ENCODE measurements at regions not wholly inside any gene's neighbourhood (a gene's known extent, or its start where the extent isn't known, plus 50 kb on each side); places are given as distances from the start of the nearest gene placed in this dataset.
"Not testable (repeated sequence)": the region's sequence is repeated elsewhere in the genome, so short reads cannot be mapped to it uniquely, and the experiment has no call there.

- H3K36me3 ChIP-seq (ENCODE audit: insufficient read depth, low read length); H3K27me3 ChIP-seq (ENCODE audit: insufficient read depth, low read length); H3K4me3 ChIP-seq (ENCODE audit: low read length); H3K4me1 ChIP-seq (ENCODE audit: insufficient read depth, low read length); H2AFZ ChIP-seq (ENCODE audit: low read depth, low read length); H3K9me3 ChIP-seq (ENCODE audit: low read length): not testable (repeated sequence)
Observed at GRCh38 chr5:37927753-37928152, 87.9 kb upstream of the GDNF start.

GRCh38 chr5:37926732-37927131 lies 86.9 kb upstream of the GDNF start:
- H2AFZ ChIP-seq (ENCODE audit: low read depth, low read length): no peak overlapping the region
- H3K36me3 ChIP-seq (ENCODE audit: insufficient read depth, low read length): no peaks in the 10 kb centered on the region
- H3K4me3 ChIP-seq (ENCODE audit: low read length): no peak overlapping the region
- no peaks in the 10 kb centered on the region for H3K4me1 ChIP-seq (ENCODE audit: insufficient read depth, low read length)
- H3K27me3 ChIP-seq (ENCODE audit: insufficient read depth, low read length): peaks cover 2% of the 10 kb centered on the region
- H3K9me3 ChIP-seq (ENCODE audit: low read length): no peaks in the 10 kb centered on the region

- Histone ChIP-seq H3K4me1 (ENCODE audit: insufficient read depth, low read length) (no peaks in the 10 kb centered on the region), H3K36me3 (ENCODE audit: insufficient read depth, low read length) (no peaks in the 10 kb centered on the region), H3K9me3 (ENCODE audit: low read length) (no peaks in the 10 kb centered on the region)
Observed at GRCh38 chr5:37921452-37921851, 81.6 kb upstream of the GDNF start.

GRCh38 chr5:37918424-37918823 lies 78.6 kb upstream of the GDNF start:
- H3K27me3 ChIP-seq (ENCODE audit: insufficient read depth, low read length): peaks cover 6% of the 10 kb centered on the region
- H2AFZ ChIP-seq (ENCODE audit: low read depth, low read length): no peak overlapping the region
- no peak overlapping the region for H3K4me3 ChIP-seq (ENCODE audit: low read length)
- H3K36me3 ChIP-seq (ENCODE audit: insufficient read depth, low read length): no peaks in the 10 kb centered on the region
- no peaks in the 10 kb centered on the region for H3K4me1 ChIP-seq (ENCODE audit: insufficient read depth, low read length)
- no peaks in the 10 kb centered on the region for H3K9me3 ChIP-seq (ENCODE audit: low read length)

More at GRCh38 chr5:37921452-37921851, 81.6 kb upstream of the GDNF start:
- H3K4me3 ChIP-seq (ENCODE audit: low read length): no peak overlapping the region
- H2AFZ ChIP-seq (ENCODE audit: low read depth, low read length): no peak overlapping the region
- H3K27me3 ChIP-seq (ENCODE audit: insufficient read depth, low read length): peaks cover 6% of the 10 kb centered on the region

GRCh38 chr5:37916525-37916924 lies 76.7 kb upstream of the GDNF start:
- no peaks in the 10 kb centered on the region for H3K4me1 ChIP-seq (ENCODE audit: insufficient read depth, low read length)
- H3K9me3 ChIP-seq (ENCODE audit: low read length): no peaks in the 10 kb centered on the region
- H3K4me3 ChIP-seq (ENCODE audit: low read length): no peak overlapping the region
- H2AFZ ChIP-seq (ENCODE audit: low read depth, low read length): no peak overlapping the region
- H3K27me3 ChIP-seq (ENCODE audit: insufficient read depth, low read length): peaks cover 6% of the 10 kb centered on the region
- H3K36me3 ChIP-seq (ENCODE audit: insufficient read depth, low read length): no peaks in the 10 kb centered on the region

- Histone ChIP-seq H3K4me3 (ENCODE audit: low read length) (no peak overlapping the region), H3K36me3 (ENCODE audit: insufficient read depth, low read length) (no peaks in the 10 kb centered on the region), H3K9me3 (ENCODE audit: low read length) (no peaks in the 10 kb centered on the region), H3K4me1 (ENCODE audit: insufficient read depth, low read length) (no peaks in the 10 kb centered on the region), H2AFZ (ENCODE audit: low read depth, low read length) (no peak overlapping the region), H3K27me3 (ENCODE audit: insufficient read depth, low read length) (peaks cover 6% of the 10 kb centered on the region)
Observed at GRCh38 chr5:37915097-37915736, 75.4 kb upstream of the GDNF start.

GRCh38 chr5:37909610-37910266 lies 69.9 kb upstream of the GDNF start:
- not testable (repeated sequence) for H3K36me3 ChIP-seq (ENCODE audit: insufficient read depth, low read length); H3K4me1 ChIP-seq (ENCODE audit: insufficient read depth, low read length); H3K4me3 ChIP-seq (ENCODE audit: low read length); H3K27me3 ChIP-seq (ENCODE audit: insufficient read depth, low read length); H3K9me3 ChIP-seq (ENCODE audit: low read length); H2AFZ ChIP-seq (ENCODE audit: low read depth, low read length)

DNA sequence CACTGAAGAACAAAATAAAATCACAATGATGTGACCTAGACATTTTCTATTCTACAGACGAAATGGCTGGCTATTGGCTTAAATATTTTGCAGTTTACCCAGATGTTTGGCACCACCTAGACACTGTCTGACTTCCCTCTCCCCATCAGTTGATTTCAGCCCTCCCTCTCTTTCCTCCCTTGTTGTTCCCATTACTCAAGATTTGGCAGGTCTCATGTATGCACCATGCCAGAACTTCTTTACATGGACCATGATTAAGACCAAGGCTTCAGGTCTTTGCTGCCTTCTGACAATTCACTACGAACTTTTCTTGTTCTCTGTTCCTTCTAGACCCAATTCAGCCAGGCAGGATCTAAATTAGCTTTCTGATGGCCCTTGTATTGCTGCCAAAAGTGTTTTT lies 66.6 kb upstream of the GDNF start:
- H3K9me3 ChIP-seq (ENCODE audit: low read length): no peaks in the 10 kb centered on the region
- no peak overlapping the region for H3K4me3 ChIP-seq (ENCODE audit: low read length)
- H3K36me3 ChIP-seq (ENCODE audit: insufficient read depth, low read length): no peaks in the 10 kb centered on the region

GRCh38 chr5:37905230-37905629 lies 65.4 kb upstream of the GDNF start:
- no peaks in the 10 kb centered on the region for H3K4me1 ChIP-seq (ENCODE audit: insufficient read depth, low read length)
- no peak overlapping the region for H3K4me3 ChIP-seq (ENCODE audit: low read length)
- H3K27me3 ChIP-seq (ENCODE audit: insufficient read depth, low read length): no peaks in the 10 kb centered on the region
- no peaks in the 10 kb centered on the region for H3K36me3 ChIP-seq (ENCODE audit: insufficient read depth, low read length)
- H2AFZ ChIP-seq (ENCODE audit: low read depth, low read length): no peak overlapping the region
- no peaks in the 10 kb centered on the region for H3K9me3 ChIP-seq (ENCODE audit: low read length)

More for the DNA sequence above, 66.6 kb upstream of the GDNF start:
- Histone ChIP-seq H3K27me3 (ENCODE audit: insufficient read depth, low read length) (no peaks in the 10 kb centered on the region), H3K4me1 (ENCODE audit: insufficient read depth, low read length) (no peaks in the 10 kb centered on the region), H2AFZ (ENCODE audit: low read depth, low read length) (no peak overlapping the region)

GRCh38 chr5:37902323-37902722 lies 62.5 kb upstream of the GDNF start:
- no peaks in the 10 kb centered on the region for H3K9me3 ChIP-seq (ENCODE audit: low read length)
- no peaks in the 10 kb centered on the region for H3K4me1 ChIP-seq (ENCODE audit: insufficient read depth, low read length)
- H2AFZ ChIP-seq (ENCODE audit: low read depth, low read length): no peak overlapping the region
- H3K36me3 ChIP-seq (ENCODE audit: insufficient read depth, low read length): no peaks in the 10 kb centered on the region
- no peak overlapping the region for H3K4me3 ChIP-seq (ENCODE audit: low read length)
- H3K27me3 ChIP-seq (ENCODE audit: insufficient read depth, low read length): no peaks in the 10 kb centered on the region

- Histone ChIP-seq H3K4me1 (ENCODE audit: insufficient read depth, low read length) (no peaks in the 10 kb centered on the region), H3K27me3 (ENCODE audit: insufficient read depth, low read length) (no peaks in the 10 kb centered on the region), H3K36me3 (ENCODE audit: insufficient read depth, low read length) (no peaks in the 10 kb centered on the region), H3K9me3 (ENCODE audit: low read length) (no peaks in the 10 kb centered on the region), H3K4me3 (ENCODE audit: low read length) (no peak overlapping the region), H2AFZ (ENCODE audit: low read depth, low read length) (no peak overlapping the region)
Observed at GRCh38 chr5:37900692-37901091, 60.9 kb upstream of the GDNF start.

- Histone ChIP-seq H3K36me3 (ENCODE audit: insufficient read depth, low read length) (no peaks in the 10 kb centered on the region), H3K27me3 (ENCODE audit: insufficient read depth, low read length) (no peaks in the 10 kb centered on the region), H3K4me1 (ENCODE audit: insufficient read depth, low read length) (no peaks in the 10 kb centered on the region), H3K4me3 (ENCODE audit: low read length) (no peak overlapping the region), H3K9me3 (ENCODE audit: low read length) (no peaks in the 10 kb centered on the region), H2AFZ (ENCODE audit: low read depth, low read length) (no peak overlapping the region)
Observed at GRCh38 chr5:37899037-37899436, 59.2 kb upstream of the GDNF start.

GRCh38 chr5:37896159-37896558 lies 56.3 kb upstream of the GDNF start:
- H2AFZ ChIP-seq (ENCODE audit: low read depth, low read length): no peak overlapping the region
- H3K27me3 ChIP-seq (ENCODE audit: insufficient read depth, low read length): no peaks in the 10 kb centered on the region
- H3K36me3 ChIP-seq (ENCODE audit: insufficient read depth, low read length): no peaks in the 10 kb centered on the region
- H3K9me3 ChIP-seq (ENCODE audit: low read length): no peaks in the 10 kb centered on the region
- no peaks in the 10 kb centered on the region for H3K4me1 ChIP-seq (ENCODE audit: insufficient read depth, low read length)
- H3K4me3 ChIP-seq (ENCODE audit: low read length): no peak overlapping the region

Measured in neuron (in vitro differentiated cells).